Body of pancreas (tissue), 4 donors: ENCODE measurements at regions not wholly inside any gene's neighbourhood (a gene's known extent, or its start where the extent isn't known, plus 50 kb on each side); places are given as distances from the start of the nearest gene placed in this dataset.

Experiments
- CTCF ChIP-seq, 7 experiments: fragments of 450-650 bp in 4 of 7; fragments of 200-600 bp in 3 of 7; sonication (generic) in 3 of 7; IDR thresholded peaks; one replicate each; pipeline ENCODE4 v1.5.1; 2016 to 2019; ENCODE audit warnings: antibody characterized with exemption in 7 of 7
- POLR2A ChIP-seq, 3 donors: fragments of 450-650 bp; IDR thresholded peaks; one replicate each; pipeline ENCODE4 v1.6.1; 2016; ENCODE audit warnings: antibody characterized with exemption in 3 of 3, mild to moderate bottlenecking in 2 of 3

- TF ChIP-seq CTCF (IDR thresholded peaks at IDR 0.05) = no peak
- TF ChIP-seq POLR2A (IDR thresholded peaks at IDR 0.05) = no peak
Observed at GRCh38 chr13:67318860-67319259, 88.7 kb upstream of the PCDH9 start.
